ENCODE measurements at regions not wholly inside any gene's neighbourhood (a gene's known extent, or its start where the extent isn't known, plus 50 kb on each side); places are given as distances from the start of the nearest gene placed in this dataset.

DNA sequence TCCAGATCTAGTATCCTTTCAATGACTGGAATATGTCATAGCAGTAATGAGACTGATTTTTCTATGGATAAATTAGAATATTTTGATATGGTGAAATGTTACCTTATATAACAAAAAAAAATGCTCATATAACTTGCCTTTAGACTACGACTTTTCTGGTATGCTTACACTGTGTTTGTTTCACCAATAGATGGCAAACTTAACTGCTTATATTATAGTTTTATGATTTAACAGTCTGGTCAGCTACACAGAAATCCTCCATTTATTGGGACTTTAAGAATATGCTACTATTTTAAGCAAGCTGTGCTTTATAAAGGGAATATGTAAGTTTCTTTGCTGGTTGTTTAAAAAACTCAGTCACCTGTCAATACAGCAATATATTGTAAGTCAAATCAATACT, 205.6 kb downstream of the VGLL3 start:
- no peaks in the 10 kb centered on the region for H3F3A ChIP-seq (ENCODE audit: insufficient read depth, low read depth)
- no peak for DNase-seq
- no peak overlapping the region for H2AFZ ChIP-seq
- no peaks in the 10 kb centered on the region for H3K9me2 ChIP-seq (ENCODE audit: insufficient read depth)
- H3K4me2 ChIP-seq, result no peak overlapping the region
- H3K4me3 ChIP-seq, result no peak overlapping the region
- intact Hi-C loops (cut with micrococcal nuclease; ENCODE audit: unreplicated experiment), result loop anchor here (5.0 to 10.0 kb wide), 3 partner anchors 217 to 549 kb away; no protein-coding TSS in a partner anchor
- ChIA-PET CTCF (no interaction called here), POLR2A (ENCODE audit: unreplicated experiment) (no interaction called here)
- no peaks in the 10 kb centered on the region for H3K27me3 ChIP-seq (ENCODE audit: insufficient read depth, low read depth)
- no peaks in the 10 kb centered on the region for H4K20me1 ChIP-seq (ENCODE audit: insufficient read depth)
- no TSS peak for BruUV-seq (replicated peaks)
- TF ChIP-seq, protein P1, sequence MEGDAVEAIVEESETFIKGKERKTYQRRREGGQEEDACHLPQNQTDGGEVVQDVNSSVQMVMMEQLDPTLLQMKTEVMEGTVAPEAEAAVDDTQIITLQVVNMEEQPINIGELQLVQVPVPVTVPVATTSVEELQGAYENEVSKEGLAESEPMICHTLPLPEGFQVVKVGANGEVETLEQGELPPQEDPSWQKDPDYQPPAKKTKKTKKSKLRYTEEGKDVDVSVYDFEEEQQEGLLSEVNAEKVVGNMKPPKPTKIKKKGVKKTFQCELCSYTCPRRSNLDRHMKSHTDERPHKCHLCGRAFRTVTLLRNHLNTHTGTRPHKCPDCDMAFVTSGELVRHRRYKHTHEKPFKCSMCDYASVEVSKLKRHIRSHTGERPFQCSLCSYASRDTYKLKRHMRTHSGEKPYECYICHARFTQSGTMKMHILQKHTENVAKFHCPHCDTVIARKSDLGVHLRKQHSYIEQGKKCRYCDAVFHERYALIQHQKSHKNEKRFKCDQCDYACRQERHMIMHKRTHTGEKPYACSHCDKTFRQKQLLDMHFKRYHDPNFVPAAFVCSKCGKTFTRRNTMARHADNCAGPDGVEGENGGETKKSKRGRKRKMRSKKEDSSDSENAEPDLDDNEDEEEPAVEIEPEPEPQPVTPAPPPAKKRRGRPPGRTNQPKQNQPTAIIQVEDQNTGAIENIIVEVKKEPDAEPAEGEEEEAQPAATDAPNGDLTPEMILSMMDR (conservative IDR thresholded peaks at IDR 0.05), result 0 out of 2 replicates have a peak, but pooled peaks have one; percentile 20
- no peak for TF ChIP-seq EZH2 (IDR thresholded peaks at IDR 0.05; ENCODE audit: low read depth)
- no peaks in the 10 kb centered on the region for H3K79me2 ChIP-seq (ENCODE audit: low read depth)
- H3K4me1 ChIP-seq (replicated peaks; ENCODE audit: insufficient read depth), result 0 out of 2 replicates have a peak, but pooled peaks cover 9% of the 10 kb centered on the region
- no peaks in the 10 kb centered on the region for H3K36me3 ChIP-seq (ENCODE audit: low read depth)
- H3K27ac ChIP-seq, result no peak overlapping the region
- no peaks in the 10 kb centered on the region for H3K9me3 ChIP-seq (ENCODE audit: insufficient read depth, low read depth)

DNA sequence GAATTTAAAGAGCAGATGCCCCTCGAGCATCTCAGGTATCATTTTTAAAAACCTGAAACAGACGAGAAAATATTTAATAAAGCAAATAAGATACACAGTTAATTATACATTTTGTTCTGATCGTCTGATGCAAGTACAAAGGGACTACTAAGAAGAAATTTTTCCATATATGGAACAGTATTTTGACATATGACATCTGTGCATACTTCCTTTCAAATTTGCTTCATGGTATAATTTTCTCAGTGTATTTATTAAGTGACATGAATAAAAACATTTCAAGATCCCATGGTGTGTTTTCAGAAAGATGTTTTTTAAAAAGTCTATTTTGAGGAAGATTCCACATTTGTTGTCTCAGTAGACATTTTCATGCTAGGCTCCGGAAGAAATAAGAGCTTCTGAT, 208.1 kb downstream of the VGLL3 start:
- H3K4me3 ChIP-seq, result no peak overlapping the region
- no peak overlapping the region for H3K27ac ChIP-seq
- 0 out of 2 replicates have a peak, but pooled peaks cover 9% of the 10 kb centered on the region for H3K4me1 ChIP-seq (replicated peaks; ENCODE audit: insufficient read depth)
- no peak for TF ChIP-seq EZH2 (IDR thresholded peaks at IDR 0.05; ENCODE audit: low read depth)
- TF ChIP-seq, protein P1 (conservative IDR thresholded peaks at IDR 0.05), result no peak
- H3K4me2 ChIP-seq, result no peak overlapping the region
- intact Hi-C loops (cut with micrococcal nuclease; ENCODE audit: unreplicated experiment), result loop anchor here (10.0 kb wide), 1 partner anchor 552 kb away; no protein-coding TSS in a partner anchor
- H3K9me3 ChIP-seq (ENCODE audit: insufficient read depth, low read depth), result no peaks in the 10 kb centered on the region
- H3K9me2 ChIP-seq (ENCODE audit: insufficient read depth), result no peaks in the 10 kb centered on the region
- no peak for DNase-seq
- ChIA-PET CTCF (no interaction called here), POLR2A (ENCODE audit: unreplicated experiment) (no interaction called here)
- H3K27me3 ChIP-seq (ENCODE audit: insufficient read depth, low read depth), result no peaks in the 10 kb centered on the region
- BruUV-seq (replicated peaks), result no TSS peak
- no peaks in the 10 kb centered on the region for H4K20me1 ChIP-seq (ENCODE audit: insufficient read depth)
- no peaks in the 10 kb centered on the region for H3F3A ChIP-seq (ENCODE audit: insufficient read depth, low read depth)
- H3K36me3 ChIP-seq (ENCODE audit: low read depth), result no peaks in the 10 kb centered on the region
- no peaks in the 10 kb centered on the region for H3K79me2 ChIP-seq (ENCODE audit: low read depth)
- peak overlapping the region; percentile 44; the same call in 1 of the 2 replicates for H2AFZ ChIP-seq

DNA sequence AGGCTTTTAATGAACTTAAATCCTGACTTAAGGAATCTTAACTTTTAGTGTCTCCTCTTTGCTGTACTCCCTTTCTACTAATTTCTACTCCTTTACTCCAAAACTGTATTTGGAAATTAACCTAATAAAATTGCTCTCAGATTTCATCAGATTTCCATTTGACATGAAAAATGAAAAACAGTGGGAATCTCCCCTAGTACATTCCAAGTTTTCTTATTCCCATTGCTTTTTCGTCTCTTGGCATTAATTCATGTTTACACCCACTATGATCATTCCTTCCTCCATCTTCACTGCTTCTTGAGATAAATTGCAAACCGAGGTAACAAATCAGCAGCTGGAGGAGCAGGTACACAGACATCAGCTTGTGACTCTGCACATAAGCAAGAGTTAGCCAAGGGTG, 208.7 kb downstream of the VGLL3 start:
- POLR2A ChIA-PET (ENCODE audit: unreplicated experiment), result no interaction called here
- Histone ChIP-seq H3K27me3 (ENCODE audit: insufficient read depth, low read depth) (no peaks in the 10 kb centered on the region), H3K79me2 (ENCODE audit: low read depth) (no peaks in the 10 kb centered on the region), H3K27ac (no peak overlapping the region), H3K9me3 (ENCODE audit: insufficient read depth, low read depth) (no peaks in the 10 kb centered on the region), H3K4me1 (replicated peaks; ENCODE audit: insufficient read depth) (0 out of 2 replicates have a peak, but pooled peaks cover 6% of the 10 kb centered on the region), H2AFZ (peak overlapping the region; percentile 44), H4K20me1 (ENCODE audit: insufficient read depth) (no peaks in the 10 kb centered on the region), H3K4me3 (no peak overlapping the region), H3K4me2 (no peak overlapping the region), H3F3A (ENCODE audit: insufficient read depth, low read depth) (no peaks in the 10 kb centered on the region), H3K36me3 (ENCODE audit: low read depth) (no peaks in the 10 kb centered on the region), H3K9me2 (ENCODE audit: insufficient read depth) (no peaks in the 10 kb centered on the region)
- intact Hi-C loops (cut with micrococcal nuclease; ENCODE audit: unreplicated experiment), result loop anchor here (10.0 kb wide), 1 partner anchor 553 kb away; no protein-coding TSS in a partner anchor
- no TSS peak for BruUV-seq (replicated peaks)
- TF ChIP-seq, protein P1 (conservative IDR thresholded peaks at IDR 0.05), result no peak
- no peak for TF ChIP-seq EZH2 (IDR thresholded peaks at IDR 0.05; ENCODE audit: low read depth)
- no peak for DNase-seq
- CTCF ChIA-PET, result no interaction called here
